HG03558 (cell line): ENCODE measurements at regions not wholly inside any gene's neighbourhood (a gene's known extent, or its start where the extent isn't known, plus 50 kb on each side); places are given as distances from the start of the nearest gene placed in this dataset.

Source experiments
- ATAC-seq: cut with Tn5 transposase; IDR thresholded peaks from one replicate; pipeline ENCODE4 v1.9.1; 2021; ENCODE audit warnings: moderate number of reproducible peaks; ENCODE audit not compliant: unreplicated experiment; ENCODE audit errors: extremely low read depth

- no peak for ATAC-seq
These were observed 207.0 kb upstream of the SALL3 start for GRCh38 chr18:78772360-78773302.

GRCh38 chr18:78773303-78773755 lies 206.3 kb upstream of the SALL3 start:
- no peak for ATAC-seq

DNA sequence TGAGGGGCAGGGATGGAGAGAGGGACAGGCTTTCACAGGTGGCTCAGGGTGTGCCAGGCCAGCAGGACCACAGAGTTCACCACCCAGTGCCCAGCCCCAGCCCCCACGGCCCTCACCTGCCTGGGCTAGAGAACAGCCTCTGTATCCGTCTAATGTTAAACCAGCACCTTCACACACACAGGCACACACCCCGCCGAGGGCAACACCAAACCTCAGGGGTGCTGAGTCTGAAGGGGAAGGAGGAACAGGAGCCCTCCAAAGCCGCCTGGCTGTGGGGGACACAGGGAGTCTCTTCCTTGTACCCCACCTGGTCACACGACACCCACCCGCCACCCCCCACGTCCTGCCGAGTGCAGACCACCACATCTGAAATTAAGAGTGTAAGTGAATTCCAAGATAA lies 205.8 kb upstream of the SALL3 start:
- ATAC-seq: no peak

DNA sequence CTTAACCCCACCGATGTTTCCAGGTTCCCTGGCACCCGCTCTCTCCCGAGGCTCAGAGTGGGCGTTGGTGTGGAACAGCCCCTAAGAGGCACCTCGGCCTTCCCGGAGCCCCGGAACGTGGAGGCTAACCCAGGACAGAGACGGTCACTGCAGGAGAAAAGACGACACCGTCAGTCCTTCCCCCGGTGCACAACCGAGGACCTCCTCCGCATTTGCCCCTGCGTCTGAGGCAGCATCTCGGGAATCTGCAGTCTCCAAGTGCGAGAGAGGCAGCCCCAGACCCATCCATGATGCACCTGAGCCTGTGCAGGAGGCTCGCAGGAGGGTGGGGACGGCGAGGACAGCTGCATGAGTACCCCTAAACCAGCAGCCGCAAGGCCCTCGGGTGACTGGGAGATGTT lies 204.9 kb upstream of the SALL3 start:
- ATAC-seq: no peak

- ATAC-seq: no peak
These were observed 203.5 kb upstream of the SALL3 start for GRCh38 chr18:78776151-78776550.

DNA sequence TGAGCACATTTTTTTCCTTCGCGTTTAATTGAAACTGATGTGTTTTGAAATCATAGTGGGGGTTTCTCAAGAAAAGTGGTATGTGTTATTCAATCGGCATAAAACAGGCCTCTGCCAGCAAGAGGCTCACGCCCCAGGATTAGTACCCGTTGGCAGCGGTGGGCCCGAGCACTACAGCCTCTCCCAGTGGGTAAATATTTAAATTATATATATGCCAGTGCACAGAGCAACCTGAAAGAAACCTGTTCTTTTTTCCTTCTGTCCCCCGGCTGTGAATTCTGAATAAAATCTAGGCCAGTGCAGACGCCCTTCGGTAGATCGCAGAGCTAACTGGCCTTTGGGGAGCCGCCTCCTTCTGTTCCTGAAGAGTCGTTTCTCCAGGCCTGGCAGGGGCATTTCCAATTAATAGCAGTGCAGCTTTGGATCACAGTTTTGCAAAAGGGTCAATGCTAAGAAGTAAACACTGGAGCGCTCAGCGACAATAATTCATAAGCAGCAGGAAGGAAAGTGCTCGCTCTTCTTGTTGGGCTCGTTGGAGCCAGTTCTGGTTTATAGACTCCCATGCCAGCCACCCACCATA lies 202.8 kb upstream of the SALL3 start:
- no peak for ATAC-seq

GRCh38 chr18:78777992-78778391 lies 201.6 kb upstream of the SALL3 start:
- ATAC-seq: no peak

DNA sequence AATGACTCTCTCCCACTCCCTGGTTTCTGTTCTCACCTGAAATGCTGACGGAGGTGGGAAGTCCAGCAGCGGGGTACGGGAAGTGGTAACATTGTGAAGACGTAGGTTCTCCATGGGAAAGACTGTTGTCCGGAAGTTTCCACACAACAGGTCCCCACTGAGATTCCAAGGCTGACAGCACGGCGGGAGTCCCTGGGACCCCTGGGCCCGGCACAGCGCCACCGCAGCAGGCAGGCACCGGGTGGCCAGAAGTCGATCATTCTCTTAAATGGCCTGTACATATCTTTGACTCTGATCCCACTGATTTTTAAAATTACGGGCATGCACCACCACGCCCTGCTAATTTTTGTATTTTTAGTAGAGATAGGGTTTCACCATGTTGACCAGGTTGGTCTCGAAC lies 201.0 kb upstream of the SALL3 start:
- no peak for ATAC-seq

DNA sequence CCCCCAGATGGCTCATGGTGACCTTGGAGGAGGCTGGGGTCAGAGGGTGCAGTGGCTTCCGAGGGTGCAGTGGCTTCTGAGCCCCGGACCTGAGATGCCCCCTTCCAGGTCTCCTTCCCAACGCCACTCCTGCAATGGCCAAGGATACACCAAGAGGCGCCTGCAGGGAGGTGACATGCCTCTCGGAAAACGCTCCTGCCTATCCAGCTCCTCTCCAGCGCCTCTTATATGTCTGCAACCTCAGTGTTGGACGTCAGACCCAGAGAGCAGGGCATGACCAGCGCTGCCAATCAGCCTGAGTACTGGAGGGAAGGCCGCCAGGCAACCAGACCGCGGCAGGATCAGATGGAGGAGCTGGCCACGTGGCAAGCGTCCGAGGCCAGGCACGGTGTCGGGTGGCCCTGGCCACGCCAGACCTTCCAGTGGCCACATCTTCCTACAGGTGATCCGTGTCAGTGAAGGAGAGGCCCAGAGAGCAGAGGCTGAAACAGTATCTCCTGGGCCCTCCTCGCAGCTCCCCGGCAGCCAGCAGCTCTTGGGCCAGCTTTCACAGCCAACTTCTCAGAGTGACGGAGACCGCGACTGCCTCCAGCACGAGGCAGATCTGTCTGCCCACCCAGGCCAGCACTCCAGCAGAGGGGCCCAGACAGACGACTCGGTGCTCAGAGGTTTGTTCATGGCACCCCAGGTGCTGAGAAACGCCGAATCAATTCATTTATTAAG lies 199.5 kb upstream of the SALL3 start:
- ATAC-seq: no peak

GRCh38 chr18:78780719-78781600 lies 198.7 kb upstream of the SALL3 start:
- no peak for ATAC-seq

- no peak for ATAC-seq
These were observed 198.0 kb upstream of the SALL3 start for GRCh38 chr18:78781601-78781960.

- ATAC-seq: no peak
These were observed 196.6 kb upstream of the SALL3 start for GRCh38 chr18:78782951-78783563.

- ATAC-seq: no peak
These were observed 196.1 kb upstream of the SALL3 start for GRCh38 chr18:78783564-78783960.

- ATAC-seq: no peak
These were observed 194.8 kb upstream of the SALL3 start for GRCh38 chr18:78784861-78785260.

DNA sequence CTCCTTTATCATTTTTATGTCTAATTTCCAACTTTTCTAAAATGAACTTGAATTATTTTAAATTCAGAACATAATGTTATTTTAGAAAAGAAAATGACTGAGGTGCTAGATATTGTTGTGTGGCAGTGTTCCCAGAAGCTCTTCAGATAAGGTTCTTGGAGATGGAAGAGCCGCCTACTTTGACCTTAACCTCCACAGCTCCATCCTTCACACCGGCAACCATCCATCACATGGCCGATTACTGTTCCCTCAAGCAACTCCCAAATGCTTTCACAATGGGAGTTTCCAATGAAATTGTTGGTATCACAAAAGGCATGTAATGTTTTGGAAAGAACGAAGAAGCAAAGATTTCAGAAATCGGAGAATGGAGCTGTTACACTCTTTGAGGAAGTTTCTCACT lies 193.9 kb upstream of the SALL3 start:
- ATAC-seq: no peak

- no peak for ATAC-seq
These were observed 192.8 kb upstream of the SALL3 start for GRCh38 chr18:78786776-78787175.

- no peak for ATAC-seq
These were observed 191.9 kb upstream of the SALL3 start for GRCh38 chr18:78787751-78788150.

DNA sequence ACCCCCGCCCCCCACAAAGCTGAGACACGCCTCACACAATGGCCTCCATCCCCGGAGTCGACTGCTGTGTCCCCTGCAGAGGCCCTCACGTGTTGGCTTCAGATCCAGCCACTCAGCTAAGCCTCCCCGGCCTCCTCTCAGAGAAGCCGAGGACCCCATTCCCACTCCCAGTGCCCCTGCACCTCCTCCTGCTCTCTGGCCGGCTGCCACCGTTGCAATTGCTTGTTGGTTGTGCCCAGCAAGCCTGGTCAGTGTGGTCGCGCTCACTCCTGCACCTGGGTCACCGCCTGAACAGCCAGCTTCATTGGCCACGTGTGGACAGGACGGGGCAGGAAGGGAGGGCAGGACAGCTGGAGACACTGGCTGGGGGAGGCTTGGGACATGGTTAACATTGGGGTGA lies 191.5 kb upstream of the SALL3 start:
- ATAC-seq: no peak

GRCh38 chr18:78789850-78790249 lies 189.8 kb upstream of the SALL3 start:
- no peak for ATAC-seq

- ATAC-seq: no peak
These were observed 189.1 kb upstream of the SALL3 start for GRCh38 chr18:78790511-78790910.
